Endothelial cell of umbilical vein (primary cell): ENCODE measurements at regions not wholly inside any gene's neighbourhood (a gene's known extent, or its start where the extent isn't known, plus 50 kb on each side); places are given as distances from the start of the nearest gene placed in this dataset.

Source experiments
- BruUV-seq: library from RNA; stranded (reverse); fragments of 400-500 nt; replicated peaks from 2 replicates; lab custom pipeline; 2021; lab: Mats Ljungman, UMichigan
- CTCF ChIA-PET: fragments of 300-600, 350-600 bp; sonication (Branson Sonifier 250); formaldehyde crosslinking; loops from one replicate; lab custom pipeline; 2021; ENCODE audit warnings: antibody characterized with exemption, inconsistent platforms; lab: Charles Lee
- POLR2A ChIA-PET: fragments of 300-600, 350-600 bp; sonication (Branson Sonifier 250); formaldehyde crosslinking; loops from one replicate; lab custom pipeline; 2021; ENCODE audit warnings: antibody characterized with exemption, inconsistent platforms; lab: Charles Lee
- DNase-seq: peaks from one replicate; pipeline ENCODE4 v3.0.0-alpha.2; 2011; ENCODE audit warnings: low read depth, low spot score
- FAIRE-seq: peaks from 2 replicates; lab custom pipeline; 2011; peaks lifted over from hg19 to GRCh38; lab: Jason Lieb, UNC
- H2AFZ ChIP-seq: 2 replicates; pipeline ENCODE4 v1.6.0; 2012; ENCODE audit warnings: low read depth, low read length, control low read depth, inconsistent platforms
- H3K27ac ChIP-seq: 2 replicates; pipeline ENCODE4 v1.5.1; 2011; ENCODE audit warnings: low read depth, mild to moderate bottlenecking, control low read depth, low read length, moderate library complexity; ENCODE audit not compliant: insufficient read depth
- H3K27me3 ChIP-seq, 2 experiments: 2 replicates each; pipeline versions ENCODE4 v1.6.0 to v1.6.1; 2011; ENCODE audit warnings: low read length in 2 of 2, mixed read lengths in 1 of 2; ENCODE audit not compliant: control insufficient read depth in 2 of 2, insufficient read depth in 2 of 2
- H3K36me3 ChIP-seq, 2 experiments: 2 replicates in 1 of 2; 3 replicates in 1 of 2; pipeline ENCODE4 v1.5.1; 2011; ENCODE audit warnings: low read length in 2 of 2, mild to moderate bottlenecking in 1 of 2, moderate library complexity in 1 of 2; ENCODE audit not compliant: control insufficient read depth in 2 of 2, insufficient read depth in 2 of 2; ENCODE audit errors: extremely low read depth in 1 of 2
- H3K4me1 ChIP-seq: 3 replicates; pipeline ENCODE4 v1.5.1; 2011; ENCODE audit warnings: mild to moderate bottlenecking, low read length; ENCODE audit not compliant: control insufficient read depth, insufficient read depth; ENCODE audit errors: extremely low read depth
- H3K4me2 ChIP-seq: 2 replicates; pipeline ENCODE4 v1.6.1; 2011; ENCODE audit warnings: low read length, control low read depth, mixed read lengths; ENCODE audit not compliant: insufficient read depth
- H3K4me3 ChIP-seq, 3 experiments: fragments of 200-600 bp in 1 of 3; sonication (generic), shearing (Covaris generic) in 1 of 3; replicated peaks in 1 of 3; 2 replicates each; pipeline ENCODE4 v1.5.1; 2011 to 2016; ENCODE audit warnings: control low read depth in 3 of 3, low read length in 3 of 3, mild to moderate bottlenecking in 2 of 3, inconsistent platforms in 1 of 3, low read depth in 1 of 3, moderate library complexity in 1 of 3; ENCODE audit not compliant: insufficient read depth in 1 of 3
- H3K79me2 ChIP-seq: 2 replicates; pipeline ENCODE4 v1.6.0; 2012; ENCODE audit warnings: low read length, inconsistent platforms; ENCODE audit not compliant: control insufficient read depth, insufficient read depth
- H3K9ac ChIP-seq: replicated peaks from 2 replicates; pipeline ENCODE3; 2011; ENCODE audit warnings: low read length, control low read depth; ENCODE audit not compliant: insufficient read depth; ENCODE audit errors: extremely low read depth
- H3K9me1 ChIP-seq: replicated peaks from 3 replicates; pipeline ENCODE4 v1.6.0; 2011; ENCODE audit warnings: mild to moderate bottlenecking, low read length; ENCODE audit not compliant: control insufficient read depth, insufficient read depth; ENCODE audit errors: extremely low read depth
- H3K9me3 ChIP-seq: replicated peaks from 2 replicates; pipeline ENCODE4 v1.5.1; 2012; ENCODE audit warnings: low read length, inconsistent platforms; ENCODE audit not compliant: control insufficient read depth, insufficient read depth
- H4K20me1 ChIP-seq: replicated peaks from 2 replicates; pipeline ENCODE3; 2011; ENCODE audit warnings: mild to moderate bottlenecking, low read length; ENCODE audit not compliant: control insufficient read depth, insufficient read depth; ENCODE audit errors: extremely low read depth
- CTCF ChIP-seq, 2 donors: IDR thresholded peaks; 1 replicate in 1 of 2; 2 replicates in 1 of 2; pipeline ENCODE4 v1.5.1; 2011; ENCODE audit warnings: low read length in 2 of 2, mild to moderate bottlenecking in 2 of 2, moderate library complexity in 2 of 2, control low read depth in 1 of 2, inconsistent platforms in 1 of 2, low read depth in 1 of 2; ENCODE audit not compliant: insufficient read depth in 1 of 2; ENCODE audit errors: extremely low read depth in 1 of 2
- EZH2 ChIP-seq: IDR thresholded peaks from 2 replicates; pipeline ENCODE4 v1.6.1; 2012; ENCODE audit warnings: borderline replicate concordance, low read depth, mild to moderate bottlenecking, moderate library complexity, low read length, inconsistent platforms; ENCODE audit not compliant: severe bottlenecking
- FOS ChIP-seq: IDR thresholded peaks from 2 replicates; pipeline ENCODE4 v1.6.1; 2011; ENCODE audit warnings: mild to moderate bottlenecking, low read length, moderate library complexity, borderline replicate concordance; ENCODE audit not compliant: insufficient read depth
- GATA2 ChIP-seq: IDR thresholded peaks from 2 replicates; pipeline ENCODE4 v1.7.0; 2011; ENCODE audit warnings: low read depth, mild to moderate bottlenecking, moderate library complexity, mixed read lengths, low read length; ENCODE audit not compliant: insufficient read length, insufficient read depth
- JUN ChIP-seq: IDR thresholded peaks from 2 replicates; pipeline ENCODE4 v1.6.1; 2011; ENCODE audit warnings: borderline replicate concordance, low read depth; ENCODE audit not compliant: insufficient read length, insufficient read depth
- MAX ChIP-seq: IDR thresholded peaks from 2 replicates; pipeline ENCODE4 v1.6.1; 2011; ENCODE audit not compliant: insufficient read depth, insufficient read length
- MYC ChIP-seq: IDR thresholded peaks from one replicate; pipeline ENCODE4 v1.6.1; 2011; ENCODE audit warnings: mild to moderate bottlenecking, low read depth, low read length
- POLR2A ChIP-seq: IDR thresholded peaks from 2 replicates; pipeline ENCODE4 v1.6.1; 2012; ENCODE audit warnings: low read depth, mild to moderate bottlenecking, control low read depth, low read length
- POLR2AphosphoS5 ChIP-seq: IDR thresholded peaks from 2 replicates; pipeline ENCODE4 v1.6.1; 2012; ENCODE audit warnings: low read depth, mild to moderate bottlenecking, control low read depth, low read length, moderate library complexity; ENCODE audit not compliant: insufficient read depth
- dilution Hi-C: fragments of 300-500 bp; cut with MboI; formaldehyde crosslinking; loops from one replicate; pipeline ENCODE4 v1.15.0; 2019; ENCODE audit warnings: low sequenced_read_pairs; ENCODE audit not compliant: extremely low pct_ligation_motif_present
- intact Hi-C: fragments of 100-400 bp; cut with micrococcal nuclease; formaldehyde crosslinking; loops from one replicate; pipeline ENCODE4 v1.10.0; 2022

DNA sequence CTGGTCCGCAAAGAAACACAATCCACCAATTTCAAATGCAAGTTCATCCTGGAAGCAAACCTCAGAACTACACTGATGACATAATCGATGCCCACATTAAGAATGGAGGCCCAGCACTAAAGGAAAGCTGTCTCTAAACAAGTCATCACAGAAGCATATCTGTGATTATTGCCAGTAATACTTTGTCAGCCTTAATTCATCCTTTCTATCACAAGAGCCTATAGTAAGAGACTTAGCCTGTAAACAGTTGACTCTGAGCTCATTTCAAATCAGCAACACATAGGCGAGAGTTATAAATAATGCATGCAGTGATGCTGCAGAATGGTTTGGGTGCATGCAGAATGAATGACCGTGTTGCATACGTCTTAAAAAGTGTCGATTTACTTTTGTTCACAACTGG, 105.9 kb upstream of the ZFP42 start:
- CTCF ChIA-PET, result no interaction called here

More for the DNA sequence above, 105.9 kb upstream of the ZFP42 start:
- H3K36me3 ChIP-seq, result no peaks in the 10 kb centered on the region
- POLR2A ChIA-PET, result no interaction called here
- no peak overlapping the region for H2AFZ ChIP-seq
- no peaks in the 10 kb centered on the region for H3K27me3 ChIP-seq
- H4K20me1 ChIP-seq, result no peaks in the 10 kb centered on the region
- no peaks in the 10 kb centered on the region for H3K79me2 ChIP-seq
- intact Hi-C loops, result no loop called here
- H3K4me2 ChIP-seq, result no peak overlapping the region
- no peak for FAIRE-seq
- no peak for DNase-seq
- dilution Hi-C loops, result no loop called here
- no TSS peak for BruUV-seq
- TF ChIP-seq FOS, result no peak
- TF ChIP-seq EZH2, result no peak
- no peak for TF ChIP-seq JUN
- no peak for TF ChIP-seq MYC
- TF ChIP-seq GATA2, result no peak
- no peak for TF ChIP-seq CTCF (IDR thresholded peaks at IDR 0.05; ENCODE audit: extremely low read depth in 1 of 2, insufficient read depth in 1 of 2, low read depth in 1 of 2, low read length in 2 of 2)
- TF ChIP-seq MAX, result no peak
- TF ChIP-seq POLR2A, result no peak
- TF ChIP-seq POLR2AphosphoS5, result no peak
- peaks cover 8% of the 10 kb centered on the region for H3K9me3 ChIP-seq
- no peaks in the 10 kb centered on the region for H3K9me1 ChIP-seq
- no peak overlapping the region for H3K9ac ChIP-seq
- H3K4me3 ChIP-seq, result no peak overlapping the region
- no peaks in the 10 kb centered on the region for H3K4me1 ChIP-seq
- H3K27ac ChIP-seq, result no peak overlapping the region
